ENCODE measurements at regions not wholly inside any gene's neighbourhood (a gene's known extent, or its start where the extent isn't known, plus 50 kb on each side); places are given as distances from the start of the nearest gene placed in this dataset.
"Not testable (repeated sequence)": the region's sequence is repeated elsewhere in the genome, so short reads cannot be mapped to it uniquely, and the experiment has no call there.

GRCh38 chr6:8181160-8181881, 79.0 kb upstream of the EEF1E1 start:
- no peaks in the 10 kb centered on the region for H3K9me3 ChIP-seq (ENCODE audit: control insufficient read depth, low read depth, low read length)
- H3K4me1 ChIP-seq (ENCODE audit: control insufficient read depth, insufficient read depth, low read length): no peaks in the 10 kb centered on the region
- H3K27ac ChIP-seq (ENCODE audit: low read length): no peak overlapping the region
- H3K4me3 ChIP-seq (ENCODE audit: low read length): no peak overlapping the region
- H3K36me3 ChIP-seq (ENCODE audit: control insufficient read depth, insufficient read depth, low read length): no peaks in the 10 kb centered on the region
- peaks cover 9% of the 10 kb centered on the region for H3K27me3 ChIP-seq (ENCODE audit: control insufficient read depth, insufficient read depth, low read length)
- DNase-seq: no peak
- WGBS (ENCODE audit: insufficient coverage, low lambda C conversion rate): no CpG with 5 or more reads among the region's 2 CpGs

GRCh38 chr6:8180327-8181159, 78.2 kb upstream of the EEF1E1 start:
- Histone ChIP-seq H3K4me1 (ENCODE audit: control insufficient read depth, insufficient read depth, low read length) (no peaks in the 10 kb centered on the region), H3K36me3 (ENCODE audit: control insufficient read depth, insufficient read depth, low read length) (no peaks in the 10 kb centered on the region), H3K27me3 (ENCODE audit: control insufficient read depth, insufficient read depth, low read length) (peaks cover 9% of the 10 kb centered on the region), H3K9me3 (ENCODE audit: control insufficient read depth, low read depth, low read length) (no peaks in the 10 kb centered on the region), H3K27ac (ENCODE audit: low read length) (no peak overlapping the region), H3K4me3 (ENCODE audit: low read length) (no peak overlapping the region)
- whole genome bisulfite sequencing (ENCODE audit: insufficient coverage, low lambda C conversion rate): no CpG with 5 or more reads among the region's 11 CpGs
- DNase-seq: no peak

DNA sequence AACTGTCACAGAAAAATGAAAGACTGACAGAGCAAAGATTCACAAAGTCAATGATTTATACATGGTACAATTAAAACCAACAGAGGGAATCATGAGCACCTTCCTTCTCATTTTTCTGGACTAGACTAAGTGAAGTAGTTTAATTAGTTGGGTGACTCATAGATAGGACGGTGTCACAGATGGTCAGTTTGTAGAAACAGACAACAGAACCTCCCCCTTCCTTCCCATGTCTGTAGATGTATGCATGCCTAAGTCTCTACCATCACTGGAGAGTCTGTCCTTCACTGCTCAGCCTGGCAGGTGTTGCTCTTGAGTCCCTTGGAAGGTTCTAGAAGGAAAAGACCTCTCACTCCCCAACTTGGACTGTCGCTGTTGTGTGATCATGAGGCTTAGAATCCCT, 75.4 kb upstream of the EEF1E1 start:
- no peaks in the 10 kb centered on the region for H3K4me1 ChIP-seq (ENCODE audit: control insufficient read depth, insufficient read depth, low read length)
- WGBS (ENCODE audit: insufficient coverage, low lambda C conversion rate): no CpG with 5 or more reads among the region's 2 CpGs
- no peak overlapping the region for H3K4me3 ChIP-seq (ENCODE audit: low read length)
- H3K27ac ChIP-seq (ENCODE audit: low read length): no peak overlapping the region
- no peaks in the 10 kb centered on the region for H3K36me3 ChIP-seq (ENCODE audit: control insufficient read depth, insufficient read depth, low read length)
- no peaks in the 10 kb centered on the region for H3K9me3 ChIP-seq (ENCODE audit: control insufficient read depth, low read depth, low read length)
- DNase-seq: no peak
- H3K27me3 ChIP-seq (ENCODE audit: control insufficient read depth, insufficient read depth, low read length): peaks cover 9% of the 10 kb centered on the region

GRCh38 chr6:8175046-8175777, 72.9 kb upstream of the EEF1E1 start:
- Histone ChIP-seq H3K27me3 (ENCODE audit: control insufficient read depth, insufficient read depth, low read length) (peaks cover 8% of the 10 kb centered on the region), H3K4me1 (ENCODE audit: control insufficient read depth, insufficient read depth, low read length) (no peaks in the 10 kb centered on the region), H3K4me3 (ENCODE audit: low read length) (no peak overlapping the region), H3K27ac (ENCODE audit: low read length) (no peak overlapping the region), H3K36me3 (ENCODE audit: control insufficient read depth, insufficient read depth, low read length) (no peaks in the 10 kb centered on the region), H3K9me3 (ENCODE audit: control insufficient read depth, low read depth, low read length) (no peaks in the 10 kb centered on the region)
- DNase-seq: no peak
- WGBS (ENCODE audit: insufficient coverage, low lambda C conversion rate): 100% methylated on average over 1 of the region's 3 CpGs

- 100% methylated on average over 1 of the region's 6 CpGs for WGBS (ENCODE audit: insufficient coverage, low lambda C conversion rate)
- H3K4me3 ChIP-seq (ENCODE audit: low read length): no peak overlapping the region
- H3K4me1 ChIP-seq (ENCODE audit: control insufficient read depth, insufficient read depth, low read length): no peaks in the 10 kb centered on the region
- no peak for DNase-seq
- H3K9me3 ChIP-seq (ENCODE audit: control insufficient read depth, low read depth, low read length): no peaks in the 10 kb centered on the region
- no peak overlapping the region for H3K27ac ChIP-seq (ENCODE audit: low read length)
- H3K27me3 ChIP-seq (ENCODE audit: control insufficient read depth, insufficient read depth, low read length): peaks cover 5% of the 10 kb centered on the region
- H3K36me3 ChIP-seq (ENCODE audit: control insufficient read depth, insufficient read depth, low read length): no peaks in the 10 kb centered on the region
Observed at GRCh38 chr6:8174571-8174970, 72.2 kb upstream of the EEF1E1 start.

GRCh38 chr6:8172530-8172929, 70.2 kb upstream of the EEF1E1 start:
- H3K4me1 ChIP-seq (ENCODE audit: control insufficient read depth, insufficient read depth, low read length): no peaks in the 10 kb centered on the region
- no CpG with 5 or more reads among the region's 4 CpGs for WGBS (ENCODE audit: insufficient coverage, low lambda C conversion rate)
- H3K9me3 ChIP-seq (ENCODE audit: control insufficient read depth, low read depth, low read length): no peaks in the 10 kb centered on the region
- DNase-seq: no peak
- H3K27ac ChIP-seq (ENCODE audit: low read length): no peak overlapping the region
- H3K27me3 ChIP-seq (ENCODE audit: control insufficient read depth, insufficient read depth, low read length): no peaks in the 10 kb centered on the region
- no peaks in the 10 kb centered on the region for H3K36me3 ChIP-seq (ENCODE audit: control insufficient read depth, insufficient read depth, low read length)
- no peak overlapping the region for H3K4me3 ChIP-seq (ENCODE audit: low read length)

- H3K9me3 ChIP-seq (ENCODE audit: control insufficient read depth, low read depth, low read length): no peaks in the 10 kb centered on the region
- H3K27ac ChIP-seq (ENCODE audit: low read length): no peak overlapping the region
- H3K36me3 ChIP-seq (ENCODE audit: control insufficient read depth, insufficient read depth, low read length): no peaks in the 10 kb centered on the region
- no CpG with 5 or more reads among the region's 3 CpGs for WGBS (ENCODE audit: insufficient coverage, low lambda C conversion rate)
- H3K4me1 ChIP-seq (ENCODE audit: control insufficient read depth, insufficient read depth, low read length): no peaks in the 10 kb centered on the region
- H3K4me3 ChIP-seq (ENCODE audit: low read length): no peak overlapping the region
- no peaks in the 10 kb centered on the region for H3K27me3 ChIP-seq (ENCODE audit: control insufficient read depth, insufficient read depth, low read length)
- DNase-seq: no peak
Observed at GRCh38 chr6:8170754-8171153, 68.4 kb upstream of the EEF1E1 start.

DNA sequence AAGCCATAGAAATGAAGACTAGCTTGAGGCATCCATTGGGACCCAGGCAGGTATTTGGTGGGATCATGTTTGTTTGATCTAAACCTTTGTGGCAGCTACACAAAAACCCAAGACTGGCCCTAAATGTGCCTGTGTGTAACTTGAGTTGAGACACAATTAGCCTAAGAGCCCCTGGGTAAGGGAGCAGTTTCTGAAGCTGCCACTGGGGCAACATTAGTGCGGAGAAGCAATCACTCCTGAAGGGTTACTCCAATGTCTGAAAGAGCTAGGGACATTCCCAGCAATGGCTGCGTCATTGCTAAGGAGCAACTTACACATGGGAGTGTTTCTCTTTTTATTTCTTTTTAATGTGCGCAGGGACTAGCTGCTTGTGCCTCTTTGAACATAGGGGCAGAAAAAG, 67.9 kb upstream of the EEF1E1 start:
- Histone ChIP-seq H3K27me3 (ENCODE audit: control insufficient read depth, insufficient read depth, low read length) (no peaks in the 10 kb centered on the region), H3K4me1 (ENCODE audit: control insufficient read depth, insufficient read depth, low read length) (no peaks in the 10 kb centered on the region), H3K9me3 (ENCODE audit: control insufficient read depth, low read depth, low read length) (peaks cover under 1% of the 10 kb centered on the region), H3K27ac (ENCODE audit: low read length) (no peak overlapping the region), H3K36me3 (ENCODE audit: control insufficient read depth, insufficient read depth, low read length) (no peaks in the 10 kb centered on the region), H3K4me3 (ENCODE audit: low read length) (no peak overlapping the region)
- no peak for DNase-seq
- 80% methylated on average over 1 of the region's 3 CpGs for WGBS (ENCODE audit: insufficient coverage, low lambda C conversion rate)

DNA sequence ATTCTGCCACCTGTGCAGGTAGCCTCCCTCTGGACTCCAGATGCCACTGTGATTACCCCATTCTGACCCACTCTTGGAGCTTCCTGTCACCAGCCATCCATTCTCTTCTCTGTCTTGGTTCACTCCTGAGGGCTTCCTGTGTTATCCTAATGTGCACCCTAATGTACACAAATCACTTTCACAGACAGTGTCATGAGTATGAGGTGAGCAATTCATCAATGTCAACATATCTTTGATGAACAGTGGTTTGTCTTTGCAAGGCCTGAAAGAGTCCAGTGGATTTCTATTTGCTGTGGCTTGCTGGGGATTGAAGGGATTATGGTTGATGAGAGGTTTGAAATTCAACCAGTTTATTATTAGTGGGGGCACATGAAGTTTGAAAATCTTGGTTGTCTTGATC, 63.8 kb upstream of the EEF1E1 start:
- Histone ChIP-seq H3K9me3 (ENCODE audit: control insufficient read depth, low read depth, low read length) (peaks cover 6% of the 10 kb centered on the region), H3K27ac (ENCODE audit: low read length) (no peak overlapping the region), H3K36me3 (ENCODE audit: control insufficient read depth, insufficient read depth, low read length) (no peaks in the 10 kb centered on the region), H3K27me3 (ENCODE audit: control insufficient read depth, insufficient read depth, low read length) (no peaks in the 10 kb centered on the region), H3K4me1 (ENCODE audit: control insufficient read depth, insufficient read depth, low read length) (no peaks in the 10 kb centered on the region), H3K4me3 (ENCODE audit: low read length) (no peak overlapping the region)
- no peak for DNase-seq

- H3K27me3 ChIP-seq (ENCODE audit: control insufficient read depth, insufficient read depth, low read length); H3K4me3 ChIP-seq (ENCODE audit: low read length); H3K4me1 ChIP-seq (ENCODE audit: control insufficient read depth, insufficient read depth, low read length); DNase-seq; H3K27ac ChIP-seq (ENCODE audit: low read length); H3K9me3 ChIP-seq (ENCODE audit: control insufficient read depth, low read depth, low read length); H3K36me3 ChIP-seq (ENCODE audit: control insufficient read depth, insufficient read depth, low read length): not testable (repeated sequence)
- no CpG with 5 or more reads among the region's 17 CpGs for WGBS (ENCODE audit: insufficient coverage, low lambda C conversion rate)
Observed at GRCh38 chr6:8165008-8165407, 62.7 kb upstream of the EEF1E1 start.

All from large intestine (tissue), 3 donors.